ENCODE measurements at regions not wholly inside any gene's neighbourhood (a gene's known extent, or its start where the extent isn't known, plus 50 kb on each side); places are given as distances from the start of the nearest gene placed in this dataset.

GRCh38 chr3:67118635-67119034 lies 120.5 kb downstream of the KBTBD8 start:
- ATAC-seq (ENCODE audit: low read depth) (no peak), DNase-seq (ENCODE audit: low spot score) (no peak)
- Histone ChIP-seq H3K27ac (ENCODE audit: poor library complexity, severe bottlenecking) (no peak overlapping the region), H3K36me3 (ENCODE audit: low read depth) (no peaks in the 10 kb centered on the region), H3K9me3 (ENCODE audit: severe bottlenecking) (no peaks in the 10 kb centered on the region), H3K27me3 (ENCODE audit: insufficient read depth, poor library complexity, severe bottlenecking) (no peaks in the 10 kb centered on the region), H3K4me1 (ENCODE audit: insufficient read depth, poor library complexity, severe bottlenecking) (no peaks in the 10 kb centered on the region), H3K4me3 (ENCODE audit: severe bottlenecking) (no peak overlapping the region)
- TF ChIP-seq CTCF (IDR thresholded peaks at IDR 0.05; ENCODE audit: poor library complexity, severe bottlenecking): no peak

GRCh38 chr3:67123914-67124313 lies 125.8 kb downstream of the KBTBD8 start:
- no peaks in the 10 kb centered on the region for H3K4me1 ChIP-seq (ENCODE audit: insufficient read depth, poor library complexity, severe bottlenecking)
- H3K9me3 ChIP-seq (ENCODE audit: severe bottlenecking): peaks cover 4% of the 10 kb centered on the region
- no peak overlapping the region for H3K4me3 ChIP-seq (ENCODE audit: severe bottlenecking)
- H3K36me3 ChIP-seq (ENCODE audit: low read depth): no peaks in the 10 kb centered on the region
- ATAC-seq (ENCODE audit: low read depth) (no peak), DNase-seq (ENCODE audit: low spot score) (no peak)
- no peak overlapping the region for H3K27ac ChIP-seq (ENCODE audit: poor library complexity, severe bottlenecking)
- TF ChIP-seq CTCF (IDR thresholded peaks at IDR 0.05; ENCODE audit: poor library complexity, severe bottlenecking): no peak
- H3K27me3 ChIP-seq (ENCODE audit: insufficient read depth, poor library complexity, severe bottlenecking): no peaks in the 10 kb centered on the region

- H3K4me3 ChIP-seq (ENCODE audit: severe bottlenecking): no peak overlapping the region
- no peak for DNase-seq (ENCODE audit: low spot score)
- H3K27me3 ChIP-seq (ENCODE audit: insufficient read depth, poor library complexity, severe bottlenecking): peaks cover 3% of the 10 kb centered on the region
- H3K36me3 ChIP-seq (ENCODE audit: low read depth): no peaks in the 10 kb centered on the region
- H3K27ac ChIP-seq (ENCODE audit: poor library complexity, severe bottlenecking): no peak overlapping the region
- no peak for TF ChIP-seq CTCF (IDR thresholded peaks at IDR 0.05; ENCODE audit: poor library complexity, severe bottlenecking)
- ATAC-seq (ENCODE audit: low read depth): no peak
- no peaks in the 10 kb centered on the region for H3K4me1 ChIP-seq (ENCODE audit: insufficient read depth, poor library complexity, severe bottlenecking)
- H3K9me3 ChIP-seq (ENCODE audit: severe bottlenecking): peaks cover 4% of the 10 kb centered on the region
These were observed 129.1 kb downstream of the KBTBD8 start for GRCh38 chr3:67127254-67127653.

GRCh38 chr3:67142432-67142831 lies 144.3 kb downstream of the KBTBD8 start:
- Histone ChIP-seq H3K27ac (ENCODE audit: poor library complexity, severe bottlenecking) (no peak overlapping the region), H3K36me3 (ENCODE audit: low read depth) (no peaks in the 10 kb centered on the region), H3K27me3 (ENCODE audit: insufficient read depth, poor library complexity, severe bottlenecking) (no peaks in the 10 kb centered on the region), H3K4me1 (ENCODE audit: insufficient read depth, poor library complexity, severe bottlenecking) (no peaks in the 10 kb centered on the region), H3K4me3 (ENCODE audit: severe bottlenecking) (no peak overlapping the region), H3K9me3 (ENCODE audit: severe bottlenecking) (no peaks in the 10 kb centered on the region)
- DNase-seq (ENCODE audit: low spot score): no peak
- TF ChIP-seq CTCF (IDR thresholded peaks at IDR 0.05; ENCODE audit: poor library complexity, severe bottlenecking): no peak
- no peak for ATAC-seq (ENCODE audit: low read depth)

GRCh38 chr3:67145738-67146137 lies 147.6 kb downstream of the KBTBD8 start:
- no peak overlapping the region for H3K4me3 ChIP-seq (ENCODE audit: severe bottlenecking)
- DNase-seq (ENCODE audit: low spot score) (no peak), ATAC-seq (ENCODE audit: low read depth) (no peak)
- no peaks in the 10 kb centered on the region for H3K36me3 ChIP-seq (ENCODE audit: low read depth)
- H3K27me3 ChIP-seq (ENCODE audit: insufficient read depth, poor library complexity, severe bottlenecking): no peaks in the 10 kb centered on the region
- H3K9me3 ChIP-seq (ENCODE audit: severe bottlenecking): no peaks in the 10 kb centered on the region
- no peaks in the 10 kb centered on the region for H3K4me1 ChIP-seq (ENCODE audit: insufficient read depth, poor library complexity, severe bottlenecking)
- no peak for TF ChIP-seq CTCF (IDR thresholded peaks at IDR 0.05; ENCODE audit: poor library complexity, severe bottlenecking)
- H3K27ac ChIP-seq (ENCODE audit: poor library complexity, severe bottlenecking): no peak overlapping the region
